Stimulated activated CD4-positive, alpha-beta T cell treated with anti-CD3 and anti-CD28 coated beads, Interleukin-2, amount 100 ng/mL, for 24 hours (primary cell): ENCODE measurements at regions not wholly inside any gene's neighbourhood (a gene's known extent, or its start where the extent isn't known, plus 50 kb on each side); places are given as distances from the start of the nearest gene placed in this dataset.
"Not testable (repeated sequence)": the region's sequence is repeated elsewhere in the genome, so short reads cannot be mapped to it uniquely, and the experiment has no call there.

ENCODE experiments used
- DNase-seq, 2 donors: peaks; one replicate each; pipeline ENCODE4 v3.0.0-alpha.2; 2020

- DNase-seq = not testable (repeated sequence)
These were observed 568.7 kb upstream of the PTGER4 start for GRCh38 chr5:40111036-40111435.

DNA sequence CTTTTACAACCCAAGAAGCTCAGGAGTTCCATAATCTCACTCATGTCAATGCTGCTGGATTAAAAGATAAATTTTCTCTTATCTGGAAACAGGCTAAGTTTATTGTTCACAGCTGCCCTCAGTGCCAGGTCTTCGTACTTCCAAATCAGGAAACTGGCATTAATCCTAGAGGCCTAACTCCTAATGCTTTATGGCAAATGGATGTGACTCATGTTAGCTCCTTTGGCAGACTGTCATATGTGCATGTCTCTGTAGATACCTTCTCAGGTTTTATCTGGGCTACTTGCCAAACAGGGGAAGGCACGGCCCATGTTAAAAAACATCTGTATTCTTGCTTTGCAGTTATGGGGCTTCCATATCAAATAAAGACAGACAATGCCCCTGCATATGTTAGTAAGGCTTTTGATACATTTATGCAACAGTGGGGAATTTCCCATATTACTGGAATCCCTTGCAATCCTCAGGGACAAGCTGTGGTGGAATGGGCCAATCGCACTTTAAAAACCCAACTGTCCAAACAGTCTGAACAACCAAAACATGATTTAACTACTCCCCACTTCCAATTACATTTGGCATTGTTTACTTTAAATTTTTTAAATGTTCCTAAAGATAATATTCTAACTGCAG is 570.8 kb upstream of the PTGER4 start:
- DNase-seq = not testable (repeated sequence)

DNA sequence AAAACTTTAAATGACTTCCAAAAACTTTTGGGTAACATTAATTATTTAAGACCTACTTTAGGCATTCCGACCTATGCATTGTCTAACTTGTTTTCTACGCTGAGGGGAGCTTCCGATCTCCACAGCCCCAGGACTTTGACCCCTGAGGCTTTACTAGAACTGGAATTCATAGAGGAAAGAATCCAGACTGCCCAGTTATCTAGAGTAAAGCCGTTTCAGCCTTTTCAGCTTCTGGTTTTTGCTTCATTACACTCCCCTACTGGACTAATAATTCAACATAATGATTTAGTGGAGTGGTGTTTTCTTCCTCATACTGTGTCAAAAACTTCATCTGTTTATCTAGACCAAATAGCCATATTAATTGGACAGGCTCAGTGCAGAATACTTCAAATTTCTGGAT is 571.9 kb upstream of the PTGER4 start:
- DNase-seq = not testable (repeated sequence)

- DNase-seq = no peak
These were observed 572.9 kb upstream of the PTGER4 start for GRCh38 chr5:40106847-40107246.

DNA sequence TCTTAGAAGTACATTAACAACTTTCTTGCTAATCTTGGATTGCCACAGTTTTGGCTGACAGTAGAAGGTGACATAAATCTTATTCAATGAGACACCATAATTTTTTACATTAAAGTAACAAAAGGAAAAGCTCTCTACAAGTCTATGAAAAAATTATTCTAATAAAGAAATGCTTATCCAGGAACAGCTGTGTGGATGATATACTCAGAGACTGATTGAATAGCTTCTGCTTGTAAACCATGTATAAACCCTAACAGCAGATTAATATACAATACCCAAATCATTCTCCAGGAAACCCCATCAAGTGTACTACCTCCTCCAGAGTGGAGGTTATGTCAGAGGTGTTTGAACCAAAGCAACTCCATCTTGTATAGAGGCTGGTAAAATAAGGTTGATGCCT is 581.4 kb upstream of the PTGER4 start:
- DNase-seq = no peak

GRCh38 chr5:40093550-40093949 is 586.2 kb upstream of the PTGER4 start:
- DNase-seq = no peak

GRCh38 chr5:40089269-40089668 is 590.4 kb upstream of the PTGER4 start:
- DNase-seq = no peak

GRCh38 chr5:40084614-40085013 is 595.1 kb upstream of the PTGER4 start:
- DNase-seq = no peak

DNA sequence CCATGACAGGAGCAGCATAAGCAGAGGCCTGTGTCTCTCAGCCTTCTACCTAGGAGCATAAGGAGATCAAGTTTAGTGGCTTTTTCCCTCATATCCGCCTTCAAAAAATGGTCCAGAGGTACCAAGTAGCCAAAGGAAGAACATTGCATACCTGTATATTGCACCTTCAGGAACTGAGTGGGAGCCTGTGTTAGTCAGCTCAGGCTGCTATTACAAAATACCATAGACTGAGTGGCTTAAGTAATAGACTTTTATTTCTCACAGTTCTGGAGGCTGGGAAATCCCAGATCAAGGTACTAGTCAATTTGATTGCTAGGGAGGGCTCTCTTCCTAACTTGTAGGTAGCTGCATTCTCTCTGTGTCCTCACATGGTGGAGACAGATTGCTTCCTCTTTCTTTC is 597.4 kb upstream of the PTGER4 start:
- DNase-seq = no peak

DNA sequence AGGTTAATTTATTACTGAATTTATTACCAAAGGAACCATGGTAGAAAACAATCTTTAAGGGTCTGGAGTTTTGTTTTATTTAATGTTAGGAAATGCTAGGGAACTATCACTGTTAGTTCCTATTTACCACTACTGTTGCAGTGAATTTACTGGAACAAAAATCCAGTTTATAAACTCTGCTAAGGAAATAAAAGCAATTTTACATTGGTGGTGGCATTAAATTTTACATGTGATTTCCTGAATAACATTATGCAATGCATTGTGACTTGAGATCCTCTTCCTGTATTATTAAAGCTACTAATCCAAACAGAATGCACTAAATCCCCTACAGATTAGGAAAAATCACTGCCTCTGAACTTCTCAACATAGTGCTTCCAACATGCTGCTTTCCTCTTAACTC is 599.5 kb upstream of the PTGER4 start:
- no peak for DNase-seq

DNA sequence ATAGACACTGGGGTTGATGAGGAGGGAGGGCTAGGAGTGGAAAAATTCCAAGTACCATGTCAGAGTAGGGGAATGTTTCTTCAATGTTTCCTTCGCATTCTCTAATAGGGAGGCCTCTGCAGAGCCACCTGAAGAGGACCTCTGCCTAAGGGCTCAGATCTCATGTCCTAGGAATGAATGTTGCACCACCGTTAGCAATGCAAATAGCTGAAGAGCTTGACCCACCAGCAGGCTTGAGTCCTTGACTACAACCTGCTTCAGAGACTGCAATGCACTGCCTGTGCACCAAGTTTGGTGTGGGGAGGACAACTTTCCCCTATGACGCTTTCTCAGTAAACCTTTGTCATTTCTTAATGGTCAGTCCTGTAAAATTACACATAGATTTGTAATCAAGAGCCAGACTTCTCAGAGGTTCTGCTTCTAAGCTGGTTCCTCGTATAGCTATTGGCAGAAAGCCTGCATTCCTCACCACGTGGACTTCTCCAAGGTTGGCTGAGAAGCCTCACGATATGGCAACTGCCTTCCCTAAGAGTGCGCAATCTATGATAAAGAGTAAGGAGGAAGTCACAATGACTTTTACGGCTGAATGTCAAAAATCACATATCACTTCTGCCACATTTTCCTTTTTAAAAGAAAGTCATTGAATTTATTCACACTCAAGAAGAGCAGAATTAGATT is 600.7 kb upstream of the PTGER4 start:
- no peak for DNase-seq

DNA sequence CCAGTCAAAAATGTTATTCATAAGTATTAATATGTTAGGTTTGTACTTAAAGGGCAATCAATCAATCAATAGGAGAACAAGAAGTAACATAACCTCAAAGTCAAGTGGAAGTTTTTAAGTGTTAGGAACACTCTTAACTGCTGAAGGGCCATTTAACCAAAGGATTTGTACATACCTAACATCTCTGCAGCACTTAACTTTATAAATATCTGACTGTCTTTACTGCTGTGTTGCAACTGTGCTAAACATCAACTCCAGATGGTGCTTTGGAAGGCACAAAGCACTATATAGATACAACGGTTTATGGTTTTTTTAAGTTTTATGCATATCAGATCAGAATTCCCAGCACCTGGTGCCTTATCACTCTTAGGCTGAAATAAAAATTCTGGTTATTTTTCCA is 604.9 kb upstream of the PTGER4 start:
- no peak for DNase-seq

GRCh38 chr5:40073927-40074326 is 605.8 kb upstream of the PTGER4 start:
- no peak for DNase-seq

GRCh38 chr5:40071870-40072269 is 607.8 kb upstream of the PTGER4 start:
- DNase-seq = no peak

GRCh38 chr5:40066616-40067015 is 613.1 kb upstream of the PTGER4 start:
- no peak for DNase-seq

DNA sequence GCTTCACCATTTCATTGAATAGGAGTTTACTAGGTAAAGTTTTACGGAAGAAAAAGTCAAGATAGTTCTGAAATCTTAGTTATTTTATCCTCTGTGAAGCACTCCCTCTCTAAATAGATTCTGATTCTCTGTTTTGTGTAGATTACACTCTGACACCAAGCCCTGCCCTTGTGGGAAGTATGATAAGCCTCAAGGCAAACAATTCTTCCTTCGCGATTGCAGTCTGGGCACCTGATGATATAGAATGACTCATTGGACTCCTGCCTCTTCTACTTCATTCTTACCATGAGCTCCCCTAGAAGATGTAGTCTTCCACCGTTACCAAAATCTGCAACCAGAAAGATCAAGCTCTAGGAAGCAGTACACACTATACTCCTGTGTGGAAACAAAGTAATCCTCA is 626.9 kb upstream of the PTGER4 start:
- DNase-seq = no peak

GRCh38 chr5:40046792-40047191 is 622.0 kb upstream of the DAB2 start:
- no peak for DNase-seq

GRCh38 chr5:40045429-40045828 is 620.6 kb upstream of the DAB2 start:
- no peak for DNase-seq

GRCh38 chr5:40043916-40044315 is 619.1 kb upstream of the DAB2 start:
- DNase-seq = no peak

DNA sequence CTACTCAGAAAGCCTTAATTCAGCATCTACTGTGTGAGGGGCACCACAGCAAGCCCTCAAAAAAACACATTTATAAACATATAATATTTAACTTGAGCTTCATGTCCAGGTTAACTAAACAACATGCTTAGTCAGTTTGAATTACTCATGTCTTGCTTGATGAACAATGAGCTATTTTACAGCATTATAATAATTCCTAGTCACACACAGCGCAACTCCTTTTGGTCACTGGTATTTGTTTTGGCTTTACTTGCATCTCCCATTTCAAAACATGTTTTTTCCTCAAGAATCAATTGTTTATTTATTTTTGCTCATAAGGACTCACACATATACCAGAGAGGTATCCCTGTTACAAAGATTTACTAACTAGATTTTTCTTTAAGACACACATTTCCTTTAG is 616.7 kb upstream of the DAB2 start:
- no peak for DNase-seq

DNA sequence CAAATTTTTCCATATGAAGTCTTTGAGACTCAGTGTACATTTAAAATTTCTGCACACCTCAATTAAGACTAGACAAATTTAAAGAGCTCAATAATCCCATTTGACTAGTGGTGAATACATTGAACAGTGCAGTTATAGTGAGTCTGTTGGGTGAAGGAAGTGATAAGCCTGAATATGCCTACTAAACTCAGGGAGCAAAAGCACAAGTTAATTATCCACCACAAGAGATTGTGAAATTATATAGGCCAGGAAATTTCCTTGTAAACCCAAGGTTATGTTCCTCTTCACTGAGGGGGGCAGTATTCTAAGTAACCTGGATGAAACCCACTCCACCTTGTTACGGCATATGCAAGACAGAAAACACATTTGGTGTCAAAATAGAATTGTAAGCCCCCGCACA is 612.9 kb upstream of the DAB2 start:
- DNase-seq = no peak

DNA sequence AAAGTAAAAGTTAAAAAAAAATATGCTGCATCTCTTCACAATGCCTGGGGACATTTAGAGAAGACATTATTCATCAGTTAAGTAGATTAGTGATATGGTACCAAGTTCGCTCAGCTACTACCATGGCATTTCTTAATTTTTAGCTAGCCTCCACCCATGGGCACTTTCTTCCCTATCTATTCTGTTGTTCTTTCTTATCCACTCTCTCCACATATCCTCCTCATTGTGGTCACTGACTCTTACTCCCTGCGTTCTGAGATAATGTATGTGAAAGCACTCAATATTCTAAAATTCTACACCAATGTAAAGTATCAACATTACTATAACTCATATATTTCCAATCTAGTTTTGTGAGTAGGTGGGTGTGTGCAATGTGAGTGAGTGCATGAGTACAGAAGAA is 609.7 kb upstream of the DAB2 start:
- no peak for DNase-seq

DNA sequence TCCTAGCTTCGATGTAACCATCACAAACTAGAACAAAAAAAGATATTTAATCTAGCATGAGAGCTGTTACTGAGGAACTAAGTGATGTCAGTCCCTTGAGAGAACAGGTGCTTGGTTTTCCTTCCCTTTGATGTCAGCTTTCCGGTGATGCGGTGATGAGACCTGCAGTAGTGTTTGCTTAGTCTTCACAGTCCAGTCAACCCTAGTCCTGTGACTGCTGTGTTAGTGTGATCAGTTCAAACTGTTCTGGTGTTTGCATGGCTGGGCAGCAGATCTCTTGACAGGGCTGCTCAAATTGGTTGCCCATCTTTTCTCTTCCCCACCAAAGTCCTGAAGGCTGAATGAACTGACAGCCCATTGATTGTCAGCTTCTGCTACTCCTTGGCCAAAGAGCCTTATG is 608.6 kb upstream of the DAB2 start:
- no peak for DNase-seq

GRCh38 chr5:40033009-40033408 is 608.2 kb upstream of the DAB2 start:
- DNase-seq = no peak

GRCh38 chr5:40030661-40031060 is 605.9 kb upstream of the DAB2 start:
- no peak for DNase-seq
